ENCODE measurements at regions not wholly inside any gene's neighbourhood (a gene's known extent, or its start where the extent isn't known, plus 50 kb on each side); places are given as distances from the start of the nearest gene placed in this dataset.

DNA sequence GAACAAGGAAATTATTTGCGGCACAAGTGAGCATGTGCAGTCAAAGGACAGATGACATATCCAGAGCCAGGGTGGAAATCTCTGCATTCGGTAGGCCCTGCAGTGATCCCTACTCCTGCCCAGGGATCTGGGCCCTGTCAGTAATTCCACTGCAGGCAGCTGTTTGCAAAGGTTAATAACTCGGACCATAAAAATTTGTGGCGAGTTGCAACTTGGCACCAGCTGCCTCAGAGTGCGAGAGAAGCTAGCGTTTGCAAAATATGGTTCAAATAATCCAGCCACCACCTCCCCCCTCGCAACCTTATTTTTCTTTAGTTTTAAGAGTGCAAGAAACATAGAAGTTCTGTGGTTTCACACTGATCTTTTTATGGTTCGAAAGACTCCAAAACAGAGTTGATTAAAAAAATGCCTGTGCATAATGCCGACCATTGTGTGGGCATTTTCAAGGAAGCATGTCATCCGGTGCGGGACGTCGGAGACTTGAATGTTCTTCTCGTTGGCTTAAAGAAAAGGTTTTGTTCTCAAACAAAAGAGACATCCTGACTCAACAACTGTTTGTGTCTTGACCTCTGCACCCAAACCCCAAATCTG, 224.5 kb downstream of the BCL11B start:
- Histone ChIP-seq H3K36me3 (ENCODE audit: control insufficient read depth in 2 of 2, insufficient read depth in 1 of 2, low read length in 2 of 2) (no peaks in the 10 kb centered on the region), H3K27ac (ENCODE audit: extremely low read depth, low read depth, low read length) (no peak overlapping the region), H3K4me3 (ENCODE audit: low read depth, low read length) (no peak overlapping the region), H3K4me1 (ENCODE audit: control insufficient read depth, insufficient read depth, low read length) (no peaks in the 10 kb centered on the region), H3K9me3 (ENCODE audit: control insufficient read depth, insufficient read depth, low read depth, low read length) (no peaks in the 10 kb centered on the region; the same call in 1 of the 2 replicates)
- ChIA-PET CTCF (interaction anchor here (0.6 kb wide), 1 partner anchor 252 kb away, joined by 4 read pairs; no protein-coding TSS in a partner anchor), POLR2A (no interaction called here)
- TF ChIP-seq ZNF837 (tag by site-specific recombination; IDR thresholded peaks at IDR 0.05) (no peak), GLI2 (tag by site-specific recombination; IDR thresholded peaks at IDR 0.05; ENCODE audit: borderline replicate concordance, low read depth) (no peak), ZNF155 (tag by site-specific recombination; IDR thresholded peaks at IDR 0.05) (no peak), MZF1 (tag by site-specific recombination; IDR thresholded peaks at IDR 0.05; ENCODE audit: borderline replicate concordance) (no peak), ZNF132 (tag by site-specific recombination; IDR thresholded peaks at IDR 0.05; ENCODE audit: borderline replicate concordance) (no peak), ZNF174 (tag by site-specific recombination; IDR thresholded peaks at IDR 0.05) (no peak), ZNF660 (tag by site-specific recombination; IDR thresholded peaks at IDR 0.05) (no peak), ZNF555 (tag by site-specific recombination; conservative IDR thresholded peaks at IDR 0.05) (no peak), ZNF529 (tag by site-specific recombination; IDR thresholded peaks at IDR 0.05; ENCODE audit: insufficient replicate concordance) (no peak), OVOL3 (tag by site-specific recombination; IDR thresholded peaks at IDR 0.05) (no peak), ZNF16 (tag by site-specific recombination; IDR thresholded peaks at IDR 0.05; ENCODE audit: low read depth) (no peak), SP3 (tag by site-specific recombination; IDR thresholded peaks at IDR 0.05) (no peak)
- TF ChIP-seq, protein P1, sequence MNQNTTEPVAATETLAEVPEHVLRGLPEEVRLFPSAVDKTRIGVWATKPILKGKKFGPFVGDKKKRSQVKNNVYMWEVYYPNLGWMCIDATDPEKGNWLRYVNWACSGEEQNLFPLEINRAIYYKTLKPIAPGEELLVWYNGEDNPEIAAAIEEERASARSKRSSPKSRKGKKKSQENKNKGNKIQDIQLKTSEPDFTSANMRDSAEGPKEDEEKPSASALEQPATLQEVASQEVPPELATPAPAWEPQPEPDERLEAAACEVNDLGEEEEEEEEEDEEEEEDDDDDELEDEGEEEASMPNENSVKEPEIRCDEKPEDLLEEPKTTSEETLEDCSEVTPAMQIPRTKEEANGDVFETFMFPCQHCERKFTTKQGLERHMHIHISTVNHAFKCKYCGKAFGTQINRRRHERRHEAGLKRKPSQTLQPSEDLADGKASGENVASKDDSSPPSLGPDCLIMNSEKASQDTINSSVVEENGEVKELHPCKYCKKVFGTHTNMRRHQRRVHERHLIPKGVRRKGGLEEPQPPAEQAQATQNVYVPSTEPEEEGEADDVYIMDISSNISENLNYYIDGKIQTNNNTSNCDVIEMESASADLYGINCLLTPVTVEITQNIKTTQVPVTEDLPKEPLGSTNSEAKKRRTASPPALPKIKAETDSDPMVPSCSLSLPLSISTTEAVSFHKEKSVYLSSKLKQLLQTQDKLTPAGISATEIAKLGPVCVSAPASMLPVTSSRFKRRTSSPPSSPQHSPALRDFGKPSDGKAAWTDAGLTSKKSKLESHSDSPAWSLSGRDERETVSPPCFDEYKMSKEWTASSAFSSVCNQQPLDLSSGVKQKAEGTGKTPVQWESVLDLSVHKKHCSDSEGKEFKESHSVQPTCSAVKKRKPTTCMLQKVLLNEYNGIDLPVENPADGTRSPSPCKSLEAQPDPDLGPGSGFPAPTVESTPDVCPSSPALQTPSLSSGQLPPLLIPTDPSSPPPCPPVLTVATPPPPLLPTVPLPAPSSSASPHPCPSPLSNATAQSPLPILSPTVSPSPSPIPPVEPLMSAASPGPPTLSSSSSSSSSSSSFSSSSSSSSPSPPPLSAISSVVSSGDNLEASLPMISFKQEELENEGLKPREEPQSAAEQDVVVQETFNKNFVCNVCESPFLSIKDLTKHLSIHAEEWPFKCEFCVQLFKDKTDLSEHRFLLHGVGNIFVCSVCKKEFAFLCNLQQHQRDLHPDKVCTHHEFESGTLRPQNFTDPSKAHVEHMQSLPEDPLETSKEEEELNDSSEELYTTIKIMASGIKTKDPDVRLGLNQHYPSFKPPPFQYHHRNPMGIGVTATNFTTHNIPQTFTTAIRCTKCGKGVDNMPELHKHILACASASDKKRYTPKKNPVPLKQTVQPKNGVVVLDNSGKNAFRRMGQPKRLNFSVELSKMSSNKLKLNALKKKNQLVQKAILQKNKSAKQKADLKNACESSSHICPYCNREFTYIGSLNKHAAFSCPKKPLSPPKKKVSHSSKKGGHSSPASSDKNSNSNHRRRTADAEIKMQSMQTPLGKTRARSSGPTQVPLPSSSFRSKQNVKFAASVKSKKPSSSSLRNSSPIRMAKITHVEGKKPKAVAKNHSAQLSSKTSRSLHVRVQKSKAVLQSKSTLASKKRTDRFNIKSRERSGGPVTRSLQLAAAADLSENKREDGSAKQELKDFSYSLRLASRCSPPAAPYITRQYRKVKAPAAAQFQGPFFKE (tag by site-specific recombination; IDR thresholded peaks at IDR 0.05; ENCODE audit: borderline replicate concordance) = no peak
- TF ChIP-seq, protein P2, sequence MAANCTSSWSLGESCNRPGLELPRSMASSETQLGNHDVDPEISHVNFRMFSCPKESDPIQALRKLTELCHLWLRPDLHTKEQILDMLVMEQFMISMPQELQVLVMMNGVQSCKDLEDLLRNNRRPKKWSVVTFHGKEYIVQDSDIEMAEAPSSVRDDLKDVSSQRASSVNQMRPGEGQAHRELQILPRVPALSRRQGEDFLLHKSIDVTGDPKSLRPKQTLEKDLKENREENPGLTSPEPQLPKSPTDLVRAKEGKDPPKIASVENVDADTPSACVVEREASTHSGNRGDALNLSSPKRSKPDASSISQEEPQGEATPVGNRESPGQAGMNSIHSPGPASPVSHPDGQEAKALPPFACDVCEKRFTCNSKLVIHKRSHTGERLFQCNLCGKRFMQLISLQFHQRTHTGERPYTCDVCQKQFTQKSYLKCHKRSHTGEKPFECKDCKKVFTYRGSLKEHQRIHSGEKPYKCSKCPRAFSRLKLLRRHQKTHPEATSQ (tag by site-specific recombination; IDR thresholded peaks at IDR 0.05) = no peak
- TF ChIP-seq, protein P3, sequence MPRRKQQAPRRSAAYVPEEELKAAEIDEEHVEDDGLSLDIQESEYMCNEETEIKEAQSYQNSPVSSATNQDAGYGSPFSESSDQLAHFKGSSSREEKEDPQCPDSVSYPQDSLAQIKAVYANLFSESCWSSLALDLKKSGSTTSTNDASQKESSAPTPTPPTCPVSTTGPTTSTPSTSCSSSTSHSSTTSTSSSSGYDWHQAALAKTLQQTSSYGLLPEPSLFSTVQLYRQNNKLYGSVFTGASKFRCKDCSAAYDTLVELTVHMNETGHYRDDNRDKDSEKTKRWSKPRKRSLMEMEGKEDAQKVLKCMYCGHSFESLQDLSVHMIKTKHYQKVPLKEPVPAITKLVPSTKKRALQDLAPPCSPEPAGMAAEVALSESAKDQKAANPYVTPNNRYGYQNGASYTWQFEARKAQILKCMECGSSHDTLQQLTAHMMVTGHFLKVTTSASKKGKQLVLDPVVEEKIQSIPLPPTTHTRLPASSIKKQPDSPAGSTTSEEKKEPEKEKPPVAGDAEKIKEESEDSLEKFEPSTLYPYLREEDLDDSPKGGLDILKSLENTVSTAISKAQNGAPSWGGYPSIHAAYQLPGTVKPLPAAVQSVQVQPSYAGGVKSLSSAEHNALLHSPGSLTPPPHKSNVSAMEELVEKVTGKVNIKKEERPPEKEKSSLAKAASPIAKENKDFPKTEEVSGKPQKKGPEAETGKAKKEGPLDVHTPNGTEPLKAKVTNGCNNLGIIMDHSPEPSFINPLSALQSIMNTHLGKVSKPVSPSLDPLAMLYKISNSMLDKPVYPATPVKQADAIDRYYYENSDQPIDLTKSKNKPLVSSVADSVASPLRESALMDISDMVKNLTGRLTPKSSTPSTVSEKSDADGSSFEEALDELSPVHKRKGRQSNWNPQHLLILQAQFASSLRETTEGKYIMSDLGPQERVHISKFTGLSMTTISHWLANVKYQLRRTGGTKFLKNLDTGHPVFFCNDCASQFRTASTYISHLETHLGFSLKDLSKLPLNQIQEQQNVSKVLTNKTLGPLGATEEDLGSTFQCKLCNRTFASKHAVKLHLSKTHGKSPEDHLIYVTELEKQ (tag by site-specific recombination; IDR thresholded peaks at IDR 0.05; ENCODE audit: borderline replicate concordance) = no peak
- TF ChIP-seq, protein P4, sequence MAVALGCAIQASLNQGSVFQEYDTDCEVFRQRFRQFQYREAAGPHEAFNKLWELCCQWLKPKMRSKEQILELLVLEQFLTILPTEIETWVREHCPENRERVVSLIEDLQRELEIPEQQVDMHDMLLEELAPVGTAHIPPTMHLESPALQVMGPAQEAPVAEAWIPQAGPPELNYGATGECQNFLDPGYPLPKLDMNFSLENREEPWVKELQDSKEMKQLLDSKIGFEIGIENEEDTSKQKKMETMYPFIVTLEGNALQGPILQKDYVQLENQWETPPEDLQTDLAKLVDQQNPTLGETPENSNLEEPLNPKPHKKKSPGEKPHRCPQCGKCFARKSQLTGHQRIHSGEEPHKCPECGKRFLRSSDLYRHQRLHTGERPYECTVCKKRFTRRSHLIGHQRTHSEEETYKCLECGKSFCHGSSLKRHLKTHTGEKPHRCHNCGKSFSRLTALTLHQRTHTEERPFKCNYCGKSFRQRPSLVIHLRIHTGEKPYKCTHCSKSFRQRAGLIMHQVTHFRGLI (tag by site-specific recombination; IDR thresholded peaks at IDR 0.05) = no peak
